GM12875 (cell line): ENCODE measurements at regions not wholly inside any gene's neighbourhood (a gene's known extent, or its start where the extent isn't known, plus 50 kb on each side); places are given as distances from the start of the nearest gene placed in this dataset.

Source experiments
- H3K4me3 ChIP-seq: one replicate; pipeline ENCODE4 v1.5.1; 2011; ENCODE audit warnings: low read depth, low read length, control low read depth
- CTCF ChIP-seq: IDR thresholded peaks from 2 replicates; pipeline ENCODE4 v1.5.1; 2011; ENCODE audit warnings: low read depth, mild to moderate bottlenecking, control low read depth, inconsistent platforms, low read length, moderate library complexity, borderline replicate concordance; ENCODE audit not compliant: insufficient read depth

- no peak overlapping the region for H3K4me3 ChIP-seq
- no peak for TF ChIP-seq CTCF
Observed at GRCh38 chr14:71613168-71613567, 319.1 kb upstream of the RGS6 start.

- no peak overlapping the region for H3K4me3 ChIP-seq
- TF ChIP-seq CTCF, result no peak
Observed at GRCh38 chr14:71616013-71616412, 316.2 kb upstream of the RGS6 start.

GRCh38 chr14:71618047-71618446 is 314.2 kb upstream of the RGS6 start:
- TF ChIP-seq CTCF, result no peak
- no peak overlapping the region for H3K4me3 ChIP-seq

GRCh38 chr14:71618716-71619115 is 313.5 kb upstream of the RGS6 start:
- no peak overlapping the region for H3K4me3 ChIP-seq

GRCh38 chr14:71619472-71619871 is 312.8 kb upstream of the RGS6 start:
- H3K4me3 ChIP-seq, result no peak overlapping the region
- TF ChIP-seq CTCF, result no peak

More at GRCh38 chr14:71618716-71619115, 313.5 kb upstream of the RGS6 start:
- TF ChIP-seq CTCF, result no peak

- TF ChIP-seq CTCF, result no peak
- no peak overlapping the region for H3K4me3 ChIP-seq
Observed at GRCh38 chr14:71620401-71620800, 311.8 kb upstream of the RGS6 start.

GRCh38 chr14:71621276-71621675 is 311.0 kb upstream of the RGS6 start:
- no peak for TF ChIP-seq CTCF
- no peak overlapping the region for H3K4me3 ChIP-seq
